HepG2 (cell line): ENCODE measurements at regions not wholly inside any gene's neighbourhood (a gene's known extent, or its start where the extent isn't known, plus 50 kb on each side); places are given as distances from the start of the nearest gene placed in this dataset.

ENCODE experiments used
- ATAC-seq: fragments of 200-7000 bp; cut with Tn5 transposase; 3 replicates; pipeline ENCODE4 v1.9.1; 2020; ENCODE audit warnings: mild to moderate bottlenecking, moderate library complexity
- BruUV-seq: library from RNA; stranded (reverse); fragments of 400-500 nt; replicated peaks from 2 replicates; lab custom pipeline; 2021; lab: Mats Ljungman, UMichigan
- CTCF ChIA-PET: fragments of 300-600 bp; formaldehyde crosslinking; extraction: SDS; loops from one replicate; lab custom pipeline; 2021; ENCODE audit warnings: low total read pairs, inconsistent platforms, low intra/inter-chr PET ratio; lab: Yijun Ruan, JAX
- POLR2A ChIA-PET: fragments of 350-600 bp; sonication (Branson Sonifier 250); formaldehyde crosslinking; loops from one replicate; lab custom pipeline; 2020; ENCODE audit warnings: antibody characterized with exemption, inconsistent platforms; lab: Yijun Ruan, JAX
- DNase-seq: peaks from one replicate; pipeline ENCODE4 v3.0.0-alpha.2; 2015; ENCODE audit warnings: low spot score
- FAIRE-seq: peaks from 3 replicates; lab custom pipeline; 2011; peaks lifted over from hg19 to GRCh38; lab: Jason Lieb, UNC
- H2AFZ ChIP-seq: one replicate; pipeline ENCODE4 v1.6.1; 2011; ENCODE audit warnings: low read length, inconsistent platforms
- H3K27ac ChIP-seq: fragments of 300-600 bp; 3 replicates; pipeline ENCODE4 v1.8.0; 2011; ENCODE audit warnings: mixed run types, mild to moderate bottlenecking, mixed read lengths, low read length, inconsistent platforms; ENCODE audit not compliant: insufficient read depth; ENCODE audit errors: extremely low read length
- H3K27me3 ChIP-seq, 2 experiments: fragments of 200-600 bp in 1 of 2; 2 replicates in 1 of 2; 3 replicates in 1 of 2; pipeline versions ENCODE4 v1.6.0 to v1.8.0; 2011; ENCODE audit warnings: low read length in 2 of 2, mild to moderate bottlenecking in 2 of 2, moderate library complexity in 2 of 2, inconsistent platforms in 1 of 2; ENCODE audit not compliant: insufficient read depth in 2 of 2, control insufficient read depth in 1 of 2
- H3K36me3 ChIP-seq, 2 experiments: fragments of 200-600 bp in 1 of 2; replicated peaks in 1 of 2; 2 replicates in 1 of 2; 3 replicates in 1 of 2; pipeline versions ENCODE4 v1.5.1 to v1.8.0; 2011; ENCODE audit warnings: low read length in 2 of 2, inconsistent platforms in 1 of 2; ENCODE audit not compliant: insufficient read depth in 2 of 2, control insufficient read depth in 1 of 2
- H3K4me1 ChIP-seq: 2 replicates; pipeline ENCODE4 v1.5.1; 2012; ENCODE audit warnings: low read length, inconsistent platforms; ENCODE audit not compliant: insufficient read depth
- H3K4me2 ChIP-seq: 2 replicates; pipeline ENCODE4 v1.6.0; 2011; ENCODE audit warnings: low read depth, low read length, inconsistent platforms
- H3K4me3 ChIP-seq, 3 experiments: fragments of 200-600 bp in 1 of 3; sonication (generic), shearing (Covaris generic) in 1 of 3; replicated peaks in 1 of 3; 2 replicates each; pipeline ENCODE4 v1.5.1; 2011 to 2016; ENCODE audit warnings: low read length in 3 of 3, inconsistent platforms in 2 of 3, low read depth in 2 of 3, mild to moderate bottlenecking in 2 of 3, control low read depth in 1 of 3, mixed read lengths in 1 of 3; ENCODE audit not compliant: insufficient read depth in 1 of 3
- H3K79me2 ChIP-seq: one replicate; pipeline ENCODE4 v1.6.1; 2011; ENCODE audit warnings: low read length, inconsistent platforms; ENCODE audit not compliant: insufficient read depth
- H3K9ac ChIP-seq: 2 replicates; pipeline ENCODE4 v1.6.0; 2011; ENCODE audit warnings: mild to moderate bottlenecking, low read depth, low read length, inconsistent platforms; ENCODE audit not compliant: insufficient read depth
- H3K9me3 ChIP-seq: 2 replicates; pipeline ENCODE4 v1.5.1; 2012; ENCODE audit warnings: mild to moderate bottlenecking, low read length
- H4K20me1 ChIP-seq: 2 replicates; pipeline ENCODE4 v1.6.0; 2011; ENCODE audit warnings: inconsistent platforms, mild to moderate bottlenecking, low read length, moderate library complexity; ENCODE audit not compliant: insufficient read depth
- DPF2 ChIP-seq: sonication (generic); formaldehyde crosslinking; IDR thresholded peaks from 2 replicates; pipeline ENCODE4 v1.4.0; 2020; ENCODE audit warnings: mild to moderate bottlenecking, low read depth, missing genetic modification reagents, borderline replicate concordance
- HOXA9 ChIP-seq: sonication (generic); formaldehyde crosslinking; IDR thresholded peaks from 2 replicates; pipeline ENCODE4 v1.8.1; 2022; ENCODE audit warnings: missing genetic modification reagents, mild to moderate bottlenecking, moderate library complexity, borderline replicate concordance
- KMT2B ChIP-seq: IDR thresholded peaks from 2 replicates; pipeline ENCODE4 v1.6.1; 2016; ENCODE audit warnings: missing genetic modification reagents, missing compliant biosample characterization
- LCORL ChIP-seq, 2 experiments: fragments of 450-650 bp in 1 of 2; sonication (generic) in 1 of 2; formaldehyde crosslinking in 1 of 2; IDR thresholded peaks; 2 replicates each; pipeline versions ENCODE4 v1.5.0 to v1.6.1; 2017 to 2020; ENCODE audit warnings: antibody characterized with exemption in 1 of 2, missing genetic modification reagents in 1 of 2
- RXRA ChIP-seq: sonication (generic); formaldehyde crosslinking; IDR thresholded peaks from 2 replicates; pipeline ENCODE4 v1.5.1; 2020; ENCODE audit warnings: missing genetic modification reagents
- RXRB ChIP-seq: IDR thresholded peaks from 2 replicates; pipeline ENCODE4 v1.6.1; 2016; ENCODE audit warnings: borderline replicate concordance, missing genetic modification reagents, missing compliant biosample characterization
- SOX13 ChIP-seq, 3 experiments: fragments of 450-650 bp in 1 of 3; sonication (generic) in 1 of 3; formaldehyde crosslinking in 1 of 3; IDR thresholded peaks in 2 of 3; conservative IDR thresholded peaks in 1 of 3; 2 replicates each; pipeline versions ENCODE4 v1.5.0 to v1.6.1; 2016 to 2020; ENCODE audit warnings: antibody characterized with exemption in 1 of 3, mild to moderate bottlenecking in 1 of 3, missing compliant biosample characterization in 1 of 3, missing genetic modification reagents in 1 of 3, moderate library complexity in 1 of 3
- SOX6 ChIP-seq, 2 experiments: fragments of 450-650 bp in 1 of 2; sonication (generic) in 1 of 2; formaldehyde crosslinking in 1 of 2; IDR thresholded peaks; 2 replicates each; pipeline versions ENCODE4 v1.4.0 to v1.6.1; 2017 to 2020; ENCODE audit warnings: antibody characterized with exemption in 1 of 2, mild to moderate bottlenecking in 1 of 2, missing genetic modification reagents in 1 of 2
- TAF1 ChIP-seq: sonication (generic); formaldehyde crosslinking; IDR thresholded peaks from 2 replicates; pipeline ENCODE4 v1.4.0; 2020; ENCODE audit warnings: missing genetic modification reagents
- TFAP4 ChIP-seq: sonication (generic); IDR thresholded peaks from 2 replicates; pipeline ENCODE4 v1.6.1; 2016; ENCODE audit warnings: low read depth, borderline replicate concordance
- ZFY ChIP-seq: sonication (generic); formaldehyde crosslinking; IDR thresholded peaks from 2 replicates; pipeline ENCODE4 v1.4.0; 2020; ENCODE audit warnings: missing genetic modification reagents
- ZNF121 ChIP-seq: sonication (generic); formaldehyde crosslinking; IDR thresholded peaks from 2 replicates; pipeline ENCODE4 v1.5.0; 2020; ENCODE audit warnings: mild to moderate bottlenecking, missing genetic modification reagents
- ZNF225 ChIP-seq: sonication (generic); formaldehyde crosslinking; IDR thresholded peaks from 2 replicates; pipeline ENCODE4 v1.4.0; 2020; ENCODE audit warnings: mild to moderate bottlenecking, missing genetic modification reagents
- ZNF451 ChIP-seq: sonication (generic); formaldehyde crosslinking; IDR thresholded peaks from 2 replicates; pipeline ENCODE4 v1.5.0; 2020; ENCODE audit warnings: mild to moderate bottlenecking, missing genetic modification reagents
- ZNF629 ChIP-seq: sonication (generic); formaldehyde crosslinking; conservative IDR thresholded peaks from 2 replicates; pipeline ENCODE4 v1.5.0; 2020; ENCODE audit warnings: missing genetic modification reagents
- ZNF790 ChIP-seq: sonication (generic); formaldehyde crosslinking; IDR thresholded peaks from 2 replicates; pipeline ENCODE4 v1.8.0; 2022; ENCODE audit warnings: missing genetic modification reagents, mild to moderate bottlenecking, borderline replicate concordance
- WGBS: methylation state at CpG from one replicate; pipeline ENCODE4 v1.1.6; 2017; ENCODE audit warnings: low lambda C conversion rate; 5-methylcytosine and 5-hydroxymethylcytosine counted together
- in situ Hi-C: cut with HindIII; loops from 2 replicates; pipeline ENCODE4 v1.10.0; 2017; ENCODE audit warnings: low pct_unique_long_range_greater_than_20kb; ENCODE audit not compliant: extremely low pct_ligation_motif_present
- intact Hi-C: fragments of 100-400 bp; cut with micrococcal nuclease; formaldehyde crosslinking; loops from one replicate; pipeline ENCODE4 v1.10.0; 2022; ENCODE audit not compliant: unreplicated experiment
- TF ChIP-seq, protein P1 (sequence below): sonication (generic); formaldehyde crosslinking; IDR thresholded peaks from 2 replicates; pipeline ENCODE4 v1.8.1; 2023; ENCODE audit warnings: mild to moderate bottlenecking, inconsistent platforms, moderate library complexity, missing genetic modification reagents, borderline replicate concordance

GRCh38 chr5:173499471-173500212 lies 116.8 kb downstream of the BOD1 start (continued):
- TF ChIP-seq ZNF790 (CRISPR knock-in tag): no peak
- TF ChIP-seq TAF1 (CRISPR knock-in tag): 0 out of 2 replicates have a peak, but pooled peaks have one; percentile 18
- peak; percentile 45; the same call in 1 of the 2 replicates for TF ChIP-seq TFAP4
- 0 out of 2 replicates have a peak, but pooled peaks have one; percentile 10 for TF ChIP-seq ZFY (CRISPR knock-in tag)
- no peak for TF ChIP-seq LCORL (IDR thresholded peaks at IDR 0.05)
- TF ChIP-seq LCORL (CRISPR knock-in tag; IDR thresholded peaks at IDR 0.05): peak; percentile 89
- TF ChIP-seq DPF2 (CRISPR knock-in tag): peak; percentile 34; the same call in 1 of the 2 replicates
- TF ChIP-seq SOX6 (IDR thresholded peaks at IDR 0.05): no peak
- peak; percentile 25; the same call in 1 of the 2 replicates for TF ChIP-seq SOX6 (CRISPR knock-in tag; IDR thresholded peaks at IDR 0.05)

GRCh38 chr5:173498739-173499470 lies 117.5 kb downstream of the BOD1 start:
- Histone ChIP-seq H3K9ac (peak overlapping the region; percentile 19; the same call in 1 of the 2 replicates), H3K4me1 (peaks cover 51% of the 10 kb centered on the region), H2AFZ (no peak overlapping the region), H3K9me3 (no peaks in the 10 kb centered on the region), H3K27me3 (peaks cover 1 to 34% of the 10 kb centered on the region in 2 experiments; a peak in 3 of 5 replicates), H4K20me1 (no peaks in the 10 kb centered on the region), H3K4me2 (peak overlapping the region; percentile 60), H3K4me3 (peak overlapping the region in 2 of 3 experiments; percentile 9 to 51; a peak in 3 of 6 replicates), H3K36me3 (no peaks in the 10 kb centered on the region), H3K79me2 (no peaks in the 10 kb centered on the region), H3K27ac (peak overlapping the region; percentile 51)
- ChIA-PET CTCF (no interaction called here), POLR2A (no interaction called here)
- intact Hi-C loops (no loop called here), in situ Hi-C loops (no loop called here)
- DNase-seq (peak; percentile 50), ATAC-seq (peak; percentile 71), FAIRE-seq (no peak)
- no TSS peak for BruUV-seq
- WGBS: 35% methylated on average over 11 of the region's 16 CpGs
- TF ChIP-seq RXRA (CRISPR knock-in tag) (peak; percentile 43; the same call in 1 of the 2 replicates), HOXA9 (CRISPR knock-in tag) (no peak), RXRB (peak; percentile 32; the same call in 1 of the 2 replicates), ZNF121 (CRISPR knock-in tag) (no peak), ZNF225 (CRISPR knock-in tag) (no peak), KMT2B (CRISPR knock-in tag) (no peak), SOX13 (IDR thresholded peaks at IDR 0.05) (no peak), SOX13 (CRISPR knock-in tag; conservative IDR thresholded peaks at IDR 0.05 in 1 of 2, IDR thresholded peaks at IDR 0.05 in 1 of 2) (no peak), ZNF451 (CRISPR knock-in tag) (0 out of 2 replicates have a peak, but pooled peaks have one; percentile 13), ZNF629 (CRISPR knock-in tag) (no peak)
- TF ChIP-seq, protein P1, sequence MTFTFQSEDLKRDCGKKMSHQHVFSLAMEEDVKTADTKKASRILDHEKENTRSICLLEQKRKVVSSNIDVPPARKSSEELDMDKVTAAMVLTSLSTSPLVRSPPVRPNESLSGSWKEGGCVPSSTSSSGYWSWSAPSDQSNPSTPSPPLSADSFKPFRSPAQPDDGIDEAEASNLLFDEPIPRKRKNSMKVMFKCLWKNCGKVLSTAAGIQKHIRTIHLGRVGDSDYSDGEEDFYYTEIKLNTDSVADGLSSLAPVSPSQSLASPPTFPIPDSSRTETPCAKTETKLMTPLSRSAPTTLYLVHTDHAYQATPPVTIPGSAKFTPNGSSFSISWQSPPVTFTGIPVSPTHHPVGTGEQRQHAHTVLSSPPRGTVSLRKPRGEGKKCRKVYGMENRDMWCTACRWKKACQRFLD: no peak
